Psoas muscle (tissue), 7 donors: ENCODE measurements at regions not wholly inside any gene's neighbourhood (a gene's known extent, or its start where the extent isn't known, plus 50 kb on each side); places are given as distances from the start of the nearest gene placed in this dataset.

ENCODE experiments used
- ATAC-seq, 4 donors: fragments of 200-7000 bp; cut with Tn5 transposase; one replicate each; pipeline ENCODE4 v1.9.1; 2020; ENCODE audit warnings: moderate library complexity in 3 of 4, mild to moderate bottlenecking in 2 of 4
- DNase-seq, 2 donors: peaks; one replicate each; pipeline ENCODE4 v3.0.0-alpha.2; 2020
- H3K27ac ChIP-seq: fragments of 200-600 bp; one replicate; pipeline ENCODE4 v1.8.0; 2022
- H3K27me3 ChIP-seq, 3 donors: fragments of 200-600 bp in 1 of 3; one replicate each; pipeline versions ENCODE4 v1.6.1 to v1.8.0; 2013 to 2022; ENCODE audit warnings: low read length in 2 of 3, mild to moderate bottlenecking in 2 of 3, moderate library complexity in 1 of 3; ENCODE audit not compliant: insufficient read depth in 3 of 3
- H3K36me3 ChIP-seq, 2 donors: fragments of 200-600 bp in 1 of 2; one replicate each; pipeline versions ENCODE4 v1.6.1 to v1.8.0; 2013 to 2022; ENCODE audit warnings: low read depth in 1 of 2, mild to moderate bottlenecking in 1 of 2, moderate library complexity in 1 of 2; ENCODE audit not compliant: insufficient read depth in 1 of 2
- H3K4me1 ChIP-seq: fragments of 200-600 bp; one replicate; pipeline ENCODE4 v1.8.0; 2022
- H3K4me3 ChIP-seq: fragments of 200-600 bp; one replicate; pipeline ENCODE4 v1.8.0; 2022; ENCODE audit warnings: mild to moderate bottlenecking
- H3K9me3 ChIP-seq: fragments of 200-600 bp; one replicate; pipeline ENCODE4 v1.8.0; 2022
- WGBS, 3 donors: extraction: QIAGEN DNeasy Blood & Tissue Kit; methylation state at CpG; one replicate each; pipeline versions ENCODE4 v1.1.6 to v1.1.7; 2013; 5-methylcytosine and 5-hydroxymethylcytosine counted together
- intact Hi-C, 2 donors: fragments of 100-400 bp; cut with DNase I; formaldehyde crosslinking; loops; one replicate each; pipeline versions ENCODE4 v1.11.0 to v1.14.2; 2022
- TF ChIP-seq, protein P1 (sequence below): fragments of 200-600 bp; IDR thresholded peaks from one replicate; pipeline ENCODE4 v1.8.0; 2022; ENCODE audit warnings: antibody characterized with exemption
- donor health status: healthy with polysubstance abuse.
- donor health status: DM: no; HTN: no; CAD: no; lungs with moderate emphysema.
- donor health status: Bipolar disorder and iron deficiency.
- donor health status: healthy.
- donor health status: DM: yes; HTN: yes; CAD: no.
- donor health status: DM: no; HTN: no; CAD: no.
- donor health status: DM: yes; HTN: yes; CAD: no.

DNA sequence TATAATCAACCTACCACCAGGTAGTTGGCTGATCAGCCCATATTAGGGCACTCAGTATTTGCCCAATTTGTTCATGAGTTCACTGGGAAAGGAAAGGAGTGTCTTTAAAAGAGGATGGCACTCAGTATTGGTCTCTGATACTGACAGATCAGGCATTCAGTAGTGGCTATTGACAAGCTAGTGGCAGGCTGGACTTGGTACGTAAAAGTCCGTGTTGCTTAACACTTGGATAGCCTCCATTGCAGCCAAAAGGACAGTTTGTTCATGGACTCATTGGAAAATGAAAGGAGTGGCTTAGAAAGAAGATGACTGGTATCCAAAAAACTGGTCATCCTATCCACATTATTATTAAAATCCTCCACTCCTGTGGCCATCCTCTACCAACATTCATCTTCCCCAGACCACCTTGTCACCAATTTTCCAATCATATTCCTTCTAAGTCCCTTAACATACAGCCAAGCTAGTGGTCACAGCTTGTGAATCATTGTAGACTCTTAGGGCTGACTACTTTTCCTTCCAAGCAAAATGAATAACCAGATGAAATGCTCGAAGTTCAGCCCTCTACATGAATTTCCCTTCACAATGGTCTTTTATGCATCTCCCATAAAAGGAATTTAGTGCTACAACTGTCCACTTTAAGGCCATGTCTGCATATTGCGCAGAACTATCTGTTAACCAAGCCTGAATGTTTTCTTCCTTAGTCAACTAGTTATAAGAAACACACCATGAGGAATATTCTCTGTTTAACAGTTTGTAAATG lies 78.6 kb upstream of the MAGI2 start:
- intact Hi-C loops = no loop called here
- H3K27me3 ChIP-seq = no peaks in the 10 kb centered on the region
- no peak overlapping the region for H3K4me3 ChIP-seq
- no peak overlapping the region for H3K27ac ChIP-seq
- no peaks in the 10 kb centered on the region for H3K36me3 ChIP-seq
- WGBS, 3 donors = 71 to 82% (median 76%) methylated on average over 4 of the region's 4 CpGs
- ATAC-seq = no peak
- H3K9me3 ChIP-seq = no peaks in the 10 kb centered on the region
- H3K4me1 ChIP-seq = no peaks in the 10 kb centered on the region
- TF ChIP-seq, protein P1, sequence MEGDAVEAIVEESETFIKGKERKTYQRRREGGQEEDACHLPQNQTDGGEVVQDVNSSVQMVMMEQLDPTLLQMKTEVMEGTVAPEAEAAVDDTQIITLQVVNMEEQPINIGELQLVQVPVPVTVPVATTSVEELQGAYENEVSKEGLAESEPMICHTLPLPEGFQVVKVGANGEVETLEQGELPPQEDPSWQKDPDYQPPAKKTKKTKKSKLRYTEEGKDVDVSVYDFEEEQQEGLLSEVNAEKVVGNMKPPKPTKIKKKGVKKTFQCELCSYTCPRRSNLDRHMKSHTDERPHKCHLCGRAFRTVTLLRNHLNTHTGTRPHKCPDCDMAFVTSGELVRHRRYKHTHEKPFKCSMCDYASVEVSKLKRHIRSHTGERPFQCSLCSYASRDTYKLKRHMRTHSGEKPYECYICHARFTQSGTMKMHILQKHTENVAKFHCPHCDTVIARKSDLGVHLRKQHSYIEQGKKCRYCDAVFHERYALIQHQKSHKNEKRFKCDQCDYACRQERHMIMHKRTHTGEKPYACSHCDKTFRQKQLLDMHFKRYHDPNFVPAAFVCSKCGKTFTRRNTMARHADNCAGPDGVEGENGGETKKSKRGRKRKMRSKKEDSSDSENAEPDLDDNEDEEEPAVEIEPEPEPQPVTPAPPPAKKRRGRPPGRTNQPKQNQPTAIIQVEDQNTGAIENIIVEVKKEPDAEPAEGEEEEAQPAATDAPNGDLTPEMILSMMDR = no peak
- no peak for DNase-seq

DNA sequence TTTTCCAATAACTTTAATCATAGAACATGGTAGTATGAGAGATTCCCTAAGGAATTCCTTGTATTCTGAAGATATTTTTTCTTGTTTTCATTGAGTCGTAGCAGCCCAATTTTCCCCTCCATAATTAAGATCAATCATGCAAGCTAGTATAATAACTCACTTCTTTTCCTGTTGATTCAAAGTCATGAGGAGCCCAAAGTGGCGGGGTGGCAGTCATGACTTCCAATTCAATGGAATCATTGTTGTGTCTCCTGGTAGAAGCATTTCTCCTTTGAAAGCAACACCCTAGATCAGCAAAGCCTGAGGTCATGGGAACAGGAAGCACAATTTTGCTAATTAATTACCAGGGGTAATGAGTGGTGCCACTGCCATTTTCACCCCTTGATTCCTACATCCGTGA lies 77.6 kb upstream of the MAGI2 start:
- H3K9me3 ChIP-seq = no peaks in the 10 kb centered on the region
- no peak for DNase-seq
- no peak overlapping the region for H3K4me3 ChIP-seq
- H3K4me1 ChIP-seq = no peaks in the 10 kb centered on the region
- no peaks in the 10 kb centered on the region for H3K36me3 ChIP-seq
- TF ChIP-seq, protein P1 = no peak
- no peak overlapping the region for H3K27ac ChIP-seq
- H3K27me3 ChIP-seq = no peaks in the 10 kb centered on the region
- WGBS, 3 donors = 80 to 84% (median 81%) methylated on average over 3 of the region's 3 CpGs
- intact Hi-C loops = no loop called here
- no peak for ATAC-seq

DNA sequence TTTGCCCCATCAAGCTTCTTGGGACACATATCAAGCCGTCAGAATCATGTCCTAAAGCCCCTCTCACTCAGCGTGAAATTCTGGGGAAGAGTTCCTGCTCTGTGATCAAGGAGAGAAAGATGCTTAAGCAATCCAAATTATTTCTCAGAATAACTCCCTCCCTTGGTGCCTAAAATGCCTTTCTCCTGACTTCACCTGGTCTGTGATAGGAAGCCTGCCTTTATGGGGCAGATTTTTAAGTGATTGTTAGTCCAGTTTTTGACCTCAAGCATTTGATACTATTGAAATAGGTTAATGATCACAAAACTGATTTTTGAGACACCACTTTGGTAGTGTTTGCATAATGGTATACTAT lies 76.4 kb upstream of the MAGI2 start:
- DNase-seq (no peak), ATAC-seq (no peak)
- H3K9me3 ChIP-seq = no peaks in the 10 kb centered on the region
- TF ChIP-seq, protein P1 = no peak
- H3K27ac ChIP-seq = no peak overlapping the region
- intact Hi-C loops = no loop called here
- H3K4me1 ChIP-seq = no peaks in the 10 kb centered on the region
- H3K4me3 ChIP-seq = no peak overlapping the region
- WGBS, 3 donors = 55 to 66% (median 62%) methylated on average over 2 of the region's 2 CpGs
- no peaks in the 10 kb centered on the region for H3K27me3 ChIP-seq
- H3K36me3 ChIP-seq = no peaks in the 10 kb centered on the region

DNA sequence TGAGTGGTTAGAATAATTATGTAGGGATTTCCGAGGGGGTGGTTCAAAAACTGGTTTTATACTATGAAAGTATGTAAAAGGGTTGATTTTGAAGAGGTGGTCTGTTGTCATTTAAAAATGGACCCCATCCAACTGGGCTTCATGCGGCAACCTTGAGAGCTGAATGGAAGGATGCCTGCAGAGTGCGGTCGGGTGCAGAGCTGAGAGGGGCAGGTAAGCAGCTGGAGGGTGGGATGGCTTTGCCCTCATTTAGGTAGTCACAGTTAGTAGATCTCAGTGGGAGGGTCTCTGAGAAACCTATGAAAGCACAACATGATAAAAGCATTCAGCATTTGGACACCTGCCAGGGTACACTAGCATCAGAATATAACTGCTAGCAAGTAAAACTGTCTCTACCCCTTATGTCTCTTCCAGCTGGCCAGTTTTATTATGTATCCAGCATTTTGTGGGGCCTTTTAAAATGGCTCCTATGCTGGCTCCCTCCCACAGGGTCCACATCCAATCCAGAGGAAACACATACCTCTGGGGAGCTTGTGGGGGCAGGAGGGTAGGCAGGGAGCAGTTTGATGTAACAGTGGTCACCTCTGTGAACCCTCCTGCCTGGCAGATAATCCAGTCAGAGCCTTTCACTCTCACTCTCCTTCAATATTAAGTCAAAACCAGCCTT lies 75.9 kb upstream of the MAGI2 start:
- 87 to 90% (median 87%) methylated on average over 4 of the region's 4 CpGs for WGBS, 3 donors
- Histone ChIP-seq H3K27me3 (no peaks in the 10 kb centered on the region), H3K9me3 (no peaks in the 10 kb centered on the region), H3K36me3 (no peaks in the 10 kb centered on the region), H3K4me3 (no peak overlapping the region), H3K27ac (no peak overlapping the region), H3K4me1 (no peaks in the 10 kb centered on the region)
- intact Hi-C loops = no loop called here
- no peak for DNase-seq
- no peak for ATAC-seq
- TF ChIP-seq, protein P1 = no peak
